ENCODE measurements at regions not wholly inside any gene's neighbourhood (a gene's known extent, or its start where the extent isn't known, plus 50 kb on each side); places are given as distances from the start of the nearest gene placed in this dataset.

GRCh38 chr13:65414187-65414586, 1815.9 kb downstream of the PCDH9 start:
- Mint-ChIP-seq H3K4me3 (ENCODE audit: unreplicated experiment) (no peak overlapping the region), H3K36me3 (ENCODE audit: unreplicated experiment) (no peaks in the 10 kb centered on the region), H3K9me3 (ENCODE audit: unreplicated experiment) (no peaks in the 10 kb centered on the region), H3K27ac (ENCODE audit: unreplicated experiment) (no peak overlapping the region), H3K27me3 (ENCODE audit: unreplicated experiment) (no peaks in the 10 kb centered on the region), H3K4me1 (ENCODE audit: unreplicated experiment) (peaks cover 20% of the 10 kb centered on the region)
- DNase-seq (ENCODE audit: extremely low spot score, unreplicated experiment), result no peak
- TF ChIP-seq CTCF (IDR thresholded peaks at IDR 0.05), result no peak

GRCh38 chr13:65411521-65411920, 1818.6 kb downstream of the PCDH9 start:
- Mint-ChIP-seq H3K27ac (ENCODE audit: unreplicated experiment) (no peak overlapping the region), H3K4me1 (ENCODE audit: unreplicated experiment) (peaks cover 3% of the 10 kb centered on the region), H3K27me3 (ENCODE audit: unreplicated experiment) (no peaks in the 10 kb centered on the region), H3K36me3 (ENCODE audit: unreplicated experiment) (no peaks in the 10 kb centered on the region), H3K4me3 (ENCODE audit: unreplicated experiment) (no peak overlapping the region), H3K9me3 (ENCODE audit: unreplicated experiment) (no peaks in the 10 kb centered on the region)
- no peak for DNase-seq (ENCODE audit: extremely low spot score, unreplicated experiment)
- TF ChIP-seq CTCF (IDR thresholded peaks at IDR 0.05), result no peak

- Mint-ChIP-seq H3K4me3 (ENCODE audit: unreplicated experiment) (no peak overlapping the region), H3K27ac (ENCODE audit: unreplicated experiment) (no peak overlapping the region), H3K9me3 (ENCODE audit: unreplicated experiment) (no peaks in the 10 kb centered on the region), H3K27me3 (ENCODE audit: unreplicated experiment) (no peaks in the 10 kb centered on the region), H3K36me3 (ENCODE audit: unreplicated experiment) (no peaks in the 10 kb centered on the region), H3K4me1 (ENCODE audit: unreplicated experiment) (no peaks in the 10 kb centered on the region)
- DNase-seq (ENCODE audit: extremely low spot score, unreplicated experiment), result no peak
- TF ChIP-seq CTCF (IDR thresholded peaks at IDR 0.05), result no peak
These were observed 1819.3 kb downstream of the PCDH9 start for GRCh38 chr13:65410791-65411190.

GRCh38 chr13:65401315-65401714, 1828.8 kb downstream of the PCDH9 start:
- no peaks in the 10 kb centered on the region for H3K9me3 Mint-ChIP-seq (ENCODE audit: unreplicated experiment)
- no peak overlapping the region for H3K4me3 Mint-ChIP-seq (ENCODE audit: unreplicated experiment)
- H3K27ac Mint-ChIP-seq (ENCODE audit: unreplicated experiment), result no peak overlapping the region

GRCh38 chr13:65400702-65401101, 1829.4 kb downstream of the PCDH9 start:
- H3K27ac Mint-ChIP-seq (ENCODE audit: unreplicated experiment), result no peak overlapping the region

More at GRCh38 chr13:65401315-65401714, 1828.8 kb downstream of the PCDH9 start:
- DNase-seq (ENCODE audit: extremely low spot score, unreplicated experiment), result no peak
- no peaks in the 10 kb centered on the region for H3K27me3 Mint-ChIP-seq (ENCODE audit: unreplicated experiment)
- no peaks in the 10 kb centered on the region for H3K4me1 Mint-ChIP-seq (ENCODE audit: unreplicated experiment)
- H3K36me3 Mint-ChIP-seq (ENCODE audit: unreplicated experiment), result no peaks in the 10 kb centered on the region
- no peak for TF ChIP-seq CTCF (IDR thresholded peaks at IDR 0.05)

More at GRCh38 chr13:65400702-65401101, 1829.4 kb downstream of the PCDH9 start:
- Mint-ChIP-seq H3K4me1 (ENCODE audit: unreplicated experiment) (no peaks in the 10 kb centered on the region), H3K9me3 (ENCODE audit: unreplicated experiment) (no peaks in the 10 kb centered on the region), H3K4me3 (ENCODE audit: unreplicated experiment) (no peak overlapping the region), H3K36me3 (ENCODE audit: unreplicated experiment) (no peaks in the 10 kb centered on the region), H3K27me3 (ENCODE audit: unreplicated experiment) (no peaks in the 10 kb centered on the region)
- no peak for DNase-seq (ENCODE audit: extremely low spot score, unreplicated experiment)
- no peak for TF ChIP-seq CTCF (IDR thresholded peaks at IDR 0.05)
